ENCODE measurements at regions not wholly inside any gene's neighbourhood (a gene's known extent, or its start where the extent isn't known, plus 50 kb on each side); places are given as distances from the start of the nearest gene placed in this dataset.

GRCh38 chr3:84277562-84278224 lies 681.1 kb upstream of the CADM2 start:
- Histone ChIP-seq H3K36me3 (no peaks in the 10 kb centered on the region), H3K27me3 (no peaks in the 10 kb centered on the region), H3K27ac (no peak overlapping the region), H3K9me3 (no peaks in the 10 kb centered on the region), H3K4me1 (no peaks in the 10 kb centered on the region), H3K4me3 (no peak overlapping the region)
- DNase-seq (no peak), ATAC-seq (no peak)
- in situ Hi-C loops (cut with MboI; ENCODE audit: low sequenced_read_pairs in 4 of 4), result no loop called here
- intact Hi-C loops (cut with DNase I; ENCODE audit: low total_unique reads), result no loop called here
- TF ChIP-seq POLR2A (IDR thresholded peaks at IDR 0.05) (no peak), CTCF (IDR thresholded peaks at IDR 0.05 in 4 of 5, conservative IDR thresholded peaks at IDR 0.05 in 1 of 5) (no peak)

GRCh38 chr3:84292128-84292527 lies 666.7 kb upstream of the CADM2 start:
- H3K27me3 ChIP-seq, result no peaks in the 10 kb centered on the region
- H3K9me3 ChIP-seq, result no peaks in the 10 kb centered on the region
- H3K4me1 ChIP-seq, result no peaks in the 10 kb centered on the region
- H3K36me3 ChIP-seq, result no peaks in the 10 kb centered on the region
- intact Hi-C loops (cut with DNase I; ENCODE audit: low total_unique reads) (no loop called here), in situ Hi-C loops (cut with MboI; ENCODE audit: low sequenced_read_pairs in 4 of 4) (no loop called here)
- no peak overlapping the region for H3K4me3 ChIP-seq
- TF ChIP-seq CTCF (IDR thresholded peaks at IDR 0.05 in 4 of 5, conservative IDR thresholded peaks at IDR 0.05 in 1 of 5), result no peak
- no peak for TF ChIP-seq POLR2A (IDR thresholded peaks at IDR 0.05)
- ATAC-seq, result no peak
- H3K27ac ChIP-seq, result no peak overlapping the region
- DNase-seq, result no peak

- DNase-seq (no peak), ATAC-seq (no peak)
- no peak for TF ChIP-seq CTCF (IDR thresholded peaks at IDR 0.05 in 4 of 5, conservative IDR thresholded peaks at IDR 0.05 in 1 of 5)
- H3K36me3 ChIP-seq, result no peaks in the 10 kb centered on the region
- in situ Hi-C loops (cut with MboI; ENCODE audit: low sequenced_read_pairs in 4 of 4), result no loop called here
- intact Hi-C loops (cut with DNase I; ENCODE audit: low total_unique reads), result no loop called here
- H3K27ac ChIP-seq, result no peak overlapping the region
- no peaks in the 10 kb centered on the region for H3K27me3 ChIP-seq
- no peaks in the 10 kb centered on the region for H3K4me1 ChIP-seq
- H3K9me3 ChIP-seq, result no peaks in the 10 kb centered on the region
- no peak overlapping the region for H3K4me3 ChIP-seq
These were observed 659.5 kb upstream of the CADM2 start for GRCh38 chr3:84299329-84299728.

GRCh38 chr3:84304214-84304613 lies 654.6 kb upstream of the CADM2 start:
- H3K27me3 ChIP-seq, result no peaks in the 10 kb centered on the region
- intact Hi-C loops (cut with DNase I; ENCODE audit: low total_unique reads) (no loop called here), in situ Hi-C loops (cut with MboI; ENCODE audit: low sequenced_read_pairs in 4 of 4) (no loop called here)
- DNase-seq (no peak), ATAC-seq (no peak)
- H3K27ac ChIP-seq, result no peak overlapping the region
- TF ChIP-seq CTCF (IDR thresholded peaks at IDR 0.05 in 4 of 5, conservative IDR thresholded peaks at IDR 0.05 in 1 of 5), result no peak
- TF ChIP-seq POLR2A (IDR thresholded peaks at IDR 0.05), result no peak
- H3K4me3 ChIP-seq, result no peak overlapping the region
- no peaks in the 10 kb centered on the region for H3K36me3 ChIP-seq
- H3K4me1 ChIP-seq, result no peaks in the 10 kb centered on the region
- H3K9me3 ChIP-seq, result no peaks in the 10 kb centered on the region

- Histone ChIP-seq H3K9me3 (no peaks in the 10 kb centered on the region), H3K36me3 (no peaks in the 10 kb centered on the region), H3K27me3 (no peaks in the 10 kb centered on the region), H3K27ac (no peak overlapping the region), H3K4me3 (no peak overlapping the region), H3K4me1 (no peaks in the 10 kb centered on the region)
- intact Hi-C loops (cut with DNase I; ENCODE audit: low total_unique reads) (no loop called here), in situ Hi-C loops (cut with MboI; ENCODE audit: low sequenced_read_pairs in 4 of 4) (no loop called here)
- DNase-seq (no peak), ATAC-seq (no peak)
- TF ChIP-seq CTCF (IDR thresholded peaks at IDR 0.05 in 4 of 5, conservative IDR thresholded peaks at IDR 0.05 in 1 of 5) (no peak), POLR2A (IDR thresholded peaks at IDR 0.05) (no peak)
These were observed 651.5 kb upstream of the CADM2 start for GRCh38 chr3:84307339-84307738.

All from gastrocnemius medialis (tissue), 4 donors.